K562 (cell line): ENCODE measurements at regions not wholly inside any gene's neighbourhood (a gene's known extent, or its start where the extent isn't known, plus 50 kb on each side); places are given as distances from the start of the nearest gene placed in this dataset.

Experiments used
- ATF3 ChIP-seq, 2 experiments: fragments of 450-650 bp in 1 of 2; sonication (generic) in 1 of 2; formaldehyde crosslinking in 1 of 2; IDR thresholded peaks in 1 of 2; conservative IDR thresholded peaks in 1 of 2; 2 replicates each; pipeline versions ENCODE4 v1.6.1 to v1.8.1; 2016 to 2023; ENCODE audit warnings: mild to moderate bottlenecking in 2 of 2, moderate library complexity in 2 of 2, inconsistent platforms in 1 of 2, missing genetic modification reagents in 1 of 2
- GTF2A2 ChIP-seq: IDR thresholded peaks from 2 replicates; pipeline ENCODE4 v1.6.1; 2016; ENCODE audit warnings: mild to moderate bottlenecking, missing genetic modification characterization, missing compliant biosample characterization
- MEIS2 ChIP-seq: fragments of 450-650 bp; IDR thresholded peaks from 2 replicates; pipeline ENCODE4 v1.6.1; 2014; ENCODE audit warnings: mild to moderate bottlenecking; ENCODE audit not compliant: partially characterized antibody
- MXI1 ChIP-seq: IDR thresholded peaks from 2 replicates; pipeline ENCODE4 v1.6.1; 2011; ENCODE audit warnings: low read depth, mild to moderate bottlenecking, improper control_type of control experiment, low read length
- PBX2 ChIP-seq, 2 experiments: IDR thresholded peaks in 1 of 2; conservative IDR thresholded peaks in 1 of 2; 2 replicates each; pipeline ENCODE4 v1.6.1; 2016; ENCODE audit warnings: low read depth in 2 of 2, mild to moderate bottlenecking in 1 of 2, missing compliant biosample characterization in 1 of 2, missing genetic modification characterization in 1 of 2, moderate library complexity in 1 of 2
- SIN3A ChIP-seq, 2 experiments: fragments of 150-350 bp in 1 of 2; IDR thresholded peaks; 2 replicates each; pipeline ENCODE4 v1.6.1; 2011 to 2016; ENCODE audit warnings: borderline replicate concordance in 2 of 2, low read depth in 2 of 2, low read length in 2 of 2, mild to moderate bottlenecking in 2 of 2, moderate library complexity in 2 of 2; ENCODE audit not compliant: control insufficient read depth in 1 of 2
- SP1 ChIP-seq: sonication (generic); formaldehyde crosslinking; IDR thresholded peaks from 2 replicates; pipeline ENCODE4 v1.8.1; 2022; ENCODE audit warnings: mild to moderate bottlenecking, missing genetic modification reagents
- U2AF2 ChIP-seq: fragments of 200-400 bp; formaldehyde crosslinking; optimal IDR thresholded peaks from 2 replicates; pipeline ENCODE3; 2017; ENCODE audit warnings: low read depth, mild to moderate bottlenecking, low read length
- ZBED1 ChIP-seq: IDR thresholded peaks from 2 replicates; pipeline ENCODE4 v1.6.1; 2014
- ZBTB49 ChIP-seq: sonication (generic); formaldehyde crosslinking; IDR thresholded peaks from 2 replicates; pipeline ENCODE4 v1.8.0; 2022; ENCODE audit warnings: missing genetic modification reagents, mild to moderate bottlenecking, borderline replicate concordance

GRCh38 chr5:9928326-9928725 lies 298.2 kb upstream of the TAS2R1 start (continued):
- TF ChIP-seq PBX2 (CRISPR knock-in tag; IDR thresholded peaks at IDR 0.05; ENCODE audit: low read depth) (no peak), PBX2 (tag; conservative IDR thresholded peaks at IDR 0.05; ENCODE audit: low read depth) (no peak), MEIS2 (no peak), GTF2A2 (tag) (no peak), SP1 (no peak), U2AF2 (no peak), SIN3A (IDR thresholded peaks at IDR 0.05; ENCODE audit: borderline replicate concordance in 2 of 2, control insufficient read depth in 1 of 2, low read depth in 2 of 2, low read length in 2 of 2) (no peak), ATF3 (IDR thresholded peaks at IDR 0.05) (no peak), ATF3 (CRISPR knock-in tag; conservative IDR thresholded peaks at IDR 0.05) (no peak), ZBTB49 (no peak), ZBED1 (no peak), MXI1 (no peak)
